Hepatocyte (in vitro differentiated cells): ENCODE measurements at regions not wholly inside any gene's neighbourhood (a gene's known extent, or its start where the extent isn't known, plus 50 kb on each side); places are given as distances from the start of the nearest gene placed in this dataset.

Experiments used
- DNase-seq: peaks from one replicate; pipeline ENCODE4 v3.0.0-alpha.2; 2016; ENCODE audit warnings: low spot score
- H2AFZ ChIP-seq: fragments of 200-600 bp; sonication (generic); 2 replicates; pipeline ENCODE4 v1.6.0; 2016; ENCODE audit warnings: antibody characterized with exemption, mild to moderate bottlenecking
- H3K27ac ChIP-seq: fragments of 200-600 bp; sonication (generic); 2 replicates; pipeline ENCODE4 v1.5.1; 2016; ENCODE audit warnings: mild to moderate bottlenecking
- H3K27me3 ChIP-seq: fragments of 200-600 bp; sonication (generic); 2 replicates; pipeline ENCODE4 v1.6.1; 2016
- H3K36me3 ChIP-seq: fragments of 200-600 bp; sonication (generic); replicated peaks from 2 replicates; pipeline ENCODE4 v1.5.1; 2016; ENCODE audit warnings: low read depth; ENCODE audit not compliant: insufficient read depth
- H3K4me1 ChIP-seq: fragments of 200-600 bp; sonication (generic); 2 replicates; pipeline ENCODE4 v1.5.1; 2016; ENCODE audit warnings: mild to moderate bottlenecking, moderate library complexity; ENCODE audit not compliant: insufficient read depth
- H3K4me2 ChIP-seq: fragments of 200-600 bp; sonication (generic); 2 replicates; pipeline ENCODE4 v1.6.0; 2016
- H3K4me3 ChIP-seq: fragments of 200-600 bp; sonication (generic); 2 replicates; pipeline ENCODE4 v1.5.1; 2016; ENCODE audit warnings: mild to moderate bottlenecking
- H3K79me2 ChIP-seq: fragments of 200-600 bp; sonication (generic); 2 replicates; pipeline ENCODE4 v1.6.0; 2017; ENCODE audit warnings: mild to moderate bottlenecking
- H3K9me2 ChIP-seq: fragments of 200-600 bp; sonication (generic); replicated peaks from 2 replicates; pipeline ENCODE4 v1.6.0; 2017; ENCODE audit warnings: mild to moderate bottlenecking; ENCODE audit not compliant: insufficient read depth
- H3K9me3 ChIP-seq: fragments of 200-600 bp; sonication (generic); 2 replicates; pipeline ENCODE4 v1.5.1; 2016; ENCODE audit warnings: low read depth, mild to moderate bottlenecking
- H4K20me1 ChIP-seq: fragments of 200-600 bp; sonication (generic); 2 replicates; pipeline ENCODE4 v1.6.0; 2016; ENCODE audit warnings: mild to moderate bottlenecking; ENCODE audit not compliant: insufficient read depth, poor library complexity, severe bottlenecking
- EZH2 ChIP-seq: fragments of 200-600 bp; sonication (generic); IDR thresholded peaks from 2 replicates; pipeline ENCODE4 v1.6.1; 2016; ENCODE audit warnings: antibody characterized with exemption, mild to moderate bottlenecking, borderline replicate concordance
- EZH2phosphoT487 ChIP-seq: fragments of 200-600 bp; sonication (generic); IDR thresholded peaks from one replicate; pipeline ENCODE4 v1.6.1; 2018; ENCODE audit warnings: antibody characterized with exemption, mild to moderate bottlenecking, low read depth, moderate library complexity; ENCODE audit not compliant: unreplicated experiment, severe bottlenecking
- WGBS: methylation state at CpG from one replicate; pipeline ENCODE4 v1.1.6; 2016; ENCODE audit warnings: low lambda C conversion rate; ENCODE audit errors: missing lambda C conversion rate; 5-methylcytosine and 5-hydroxymethylcytosine counted together
- TF ChIP-seq, protein P1 (sequence below): fragments of 200-600 bp; sonication (generic); IDR thresholded peaks from 2 replicates; pipeline ENCODE4 v1.5.1; 2016; ENCODE audit warnings: antibody characterized with exemption, mild to moderate bottlenecking; ENCODE audit not compliant: poor library complexity

DNA sequence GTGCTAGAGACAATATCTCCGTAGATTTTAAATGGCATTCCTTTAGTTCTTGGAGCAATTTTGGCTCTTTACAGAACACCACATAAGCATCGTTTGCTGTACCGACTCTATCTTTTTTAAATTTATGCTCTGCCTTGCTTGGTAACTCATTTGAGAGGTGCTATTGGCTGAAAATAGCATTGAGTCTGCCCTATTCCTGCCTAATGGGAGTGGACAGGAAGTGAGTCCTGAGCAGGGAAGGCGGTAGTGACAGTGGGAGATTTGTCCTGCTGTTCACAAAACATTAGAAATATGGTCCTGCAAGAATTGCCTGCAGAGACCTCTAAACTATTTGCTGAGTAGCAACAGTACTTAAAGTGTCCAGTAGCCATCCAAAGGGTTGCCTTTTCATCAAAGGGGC is 115.2 kb upstream of the IFNE start:
- DNase-seq: no peak
- no peak overlapping the region for H3K27ac ChIP-seq
- no peak overlapping the region for H2AFZ ChIP-seq
- H3K36me3 ChIP-seq: no peaks in the 10 kb centered on the region
- no peaks in the 10 kb centered on the region for H3K27me3 ChIP-seq
- no peak overlapping the region for H3K4me2 ChIP-seq
- 88% methylated on average over 4 of the region's 4 CpGs for WGBS
- no peaks in the 10 kb centered on the region for H3K4me1 ChIP-seq
- no peak for TF ChIP-seq EZH2
- TF ChIP-seq, protein P1, sequence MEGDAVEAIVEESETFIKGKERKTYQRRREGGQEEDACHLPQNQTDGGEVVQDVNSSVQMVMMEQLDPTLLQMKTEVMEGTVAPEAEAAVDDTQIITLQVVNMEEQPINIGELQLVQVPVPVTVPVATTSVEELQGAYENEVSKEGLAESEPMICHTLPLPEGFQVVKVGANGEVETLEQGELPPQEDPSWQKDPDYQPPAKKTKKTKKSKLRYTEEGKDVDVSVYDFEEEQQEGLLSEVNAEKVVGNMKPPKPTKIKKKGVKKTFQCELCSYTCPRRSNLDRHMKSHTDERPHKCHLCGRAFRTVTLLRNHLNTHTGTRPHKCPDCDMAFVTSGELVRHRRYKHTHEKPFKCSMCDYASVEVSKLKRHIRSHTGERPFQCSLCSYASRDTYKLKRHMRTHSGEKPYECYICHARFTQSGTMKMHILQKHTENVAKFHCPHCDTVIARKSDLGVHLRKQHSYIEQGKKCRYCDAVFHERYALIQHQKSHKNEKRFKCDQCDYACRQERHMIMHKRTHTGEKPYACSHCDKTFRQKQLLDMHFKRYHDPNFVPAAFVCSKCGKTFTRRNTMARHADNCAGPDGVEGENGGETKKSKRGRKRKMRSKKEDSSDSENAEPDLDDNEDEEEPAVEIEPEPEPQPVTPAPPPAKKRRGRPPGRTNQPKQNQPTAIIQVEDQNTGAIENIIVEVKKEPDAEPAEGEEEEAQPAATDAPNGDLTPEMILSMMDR: no peak
- TF ChIP-seq EZH2phosphoT487: no peak
- no peak overlapping the region for H3K4me3 ChIP-seq
- no peaks in the 10 kb centered on the region for H3K9me3 ChIP-seq
- H3K9me2 ChIP-seq: no peaks in the 10 kb centered on the region
- no peaks in the 10 kb centered on the region for H4K20me1 ChIP-seq
- H3K79me2 ChIP-seq: no peaks in the 10 kb centered on the region

GRCh38 chr9:21598749-21599148 is 116.6 kb upstream of the IFNE start:
- no peak for TF ChIP-seq EZH2phosphoT487
- TF ChIP-seq EZH2: no peak
- TF ChIP-seq, protein P1: no peak
- 88% methylated on average over 2 of the region's 2 CpGs for WGBS

DNA sequence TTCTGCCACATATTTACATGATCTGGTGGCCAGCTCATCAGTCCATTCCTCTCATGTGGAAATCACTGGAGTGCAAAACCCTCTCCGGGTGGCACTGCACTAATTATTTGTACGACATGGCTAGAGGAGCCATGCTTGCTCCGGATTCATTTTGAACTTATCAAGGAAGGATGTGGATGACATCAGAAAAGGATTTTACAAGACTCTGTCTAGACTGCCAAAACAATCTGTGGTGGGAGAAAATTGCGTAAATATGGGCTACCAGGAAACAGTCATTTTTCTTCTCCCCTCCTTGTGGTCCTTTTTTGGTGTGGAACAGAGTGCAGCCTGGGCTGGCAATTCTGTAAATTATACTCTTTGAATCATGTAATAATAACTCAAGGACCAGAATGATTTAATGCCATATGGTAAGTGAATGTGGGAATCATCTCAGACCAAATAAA is 123.4 kb upstream of the IFNE start:
- Histone ChIP-seq H3K4me1 (no peaks in the 10 kb centered on the region), H3K9me2 (no peaks in the 10 kb centered on the region), H3K4me3 (no peak overlapping the region), H3K27me3 (no peaks in the 10 kb centered on the region), H3K27ac (no peak overlapping the region), H3K4me2 (no peak overlapping the region), H3K36me3 (no peaks in the 10 kb centered on the region), H3K9me3 (no peaks in the 10 kb centered on the region), H2AFZ (peak overlapping the region; percentile 22), H4K20me1 (no peaks in the 10 kb centered on the region), H3K79me2 (no peaks in the 10 kb centered on the region)
- TF ChIP-seq, protein P1: no peak
- TF ChIP-seq EZH2phosphoT487 (no peak), EZH2 (no peak)
- 61% methylated on average over 4 of the region's 4 CpGs for WGBS
- DNase-seq: no peak

More at GRCh38 chr9:21598749-21599148, 116.6 kb upstream of the IFNE start:
- no peaks in the 10 kb centered on the region for H3K9me2 ChIP-seq
- no peaks in the 10 kb centered on the region for H3K9me3 ChIP-seq
- H3K27ac ChIP-seq: no peak overlapping the region
- H4K20me1 ChIP-seq: no peaks in the 10 kb centered on the region
- H3K4me3 ChIP-seq: no peak overlapping the region
- DNase-seq: no peak
- H3K79me2 ChIP-seq: no peaks in the 10 kb centered on the region
- no peaks in the 10 kb centered on the region for H3K4me1 ChIP-seq
- H3K36me3 ChIP-seq: no peaks in the 10 kb centered on the region
- H3K27me3 ChIP-seq: no peaks in the 10 kb centered on the region
- H2AFZ ChIP-seq: no peak overlapping the region
- H3K4me2 ChIP-seq: no peak overlapping the region

DNA sequence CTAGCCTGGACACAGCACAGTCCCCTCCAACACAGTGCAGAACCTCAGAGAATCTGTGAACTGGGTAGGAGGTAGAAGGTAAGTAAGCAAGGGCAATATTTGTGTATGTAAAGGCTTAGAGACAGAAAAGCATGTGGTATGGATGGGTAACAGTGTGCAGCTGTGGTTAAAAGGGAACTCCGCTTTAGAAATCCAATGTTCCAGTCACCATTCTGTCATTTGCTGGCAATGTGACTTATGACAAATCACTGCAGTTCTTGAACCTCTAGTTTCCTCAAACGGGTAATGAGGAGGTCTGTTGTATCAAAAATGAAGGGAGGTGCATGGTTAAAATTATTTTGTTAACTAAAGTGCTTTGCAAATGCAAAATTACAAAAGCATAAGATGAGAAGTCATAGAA is 125.5 kb upstream of the IFNE start:
- 83% methylated on average over 2 of the region's 2 CpGs for WGBS
- Histone ChIP-seq H3K36me3 (no peaks in the 10 kb centered on the region), H3K79me2 (no peaks in the 10 kb centered on the region), H2AFZ (no peak overlapping the region), H3K27ac (no peak overlapping the region), H3K4me2 (no peak overlapping the region), H3K4me1 (no peaks in the 10 kb centered on the region), H3K9me2 (no peaks in the 10 kb centered on the region), H3K4me3 (no peak overlapping the region), H3K9me3 (no peaks in the 10 kb centered on the region), H4K20me1 (no peaks in the 10 kb centered on the region), H3K27me3 (no peaks in the 10 kb centered on the region)
- DNase-seq: no peak
- no peak for TF ChIP-seq EZH2
- no peak for TF ChIP-seq EZH2phosphoT487
- TF ChIP-seq, protein P1: no peak
